PC-3 (cell line): ENCODE measurements at regions not wholly inside any gene's neighbourhood (a gene's known extent, or its start where the extent isn't known, plus 50 kb on each side); places are given as distances from the start of the nearest gene placed in this dataset.

Experiments
- EZH2 ChIP-seq: fragments of 300-600 bp; sonication (generic); IDR thresholded peaks from one replicate; pipeline ENCODE4 v1.6.1; 2017; ENCODE audit warnings: antibody characterized with exemption, mild to moderate bottlenecking, low read length; ENCODE audit not compliant: unreplicated experiment
- TF ChIP-seq, protein P1 (sequence below): fragments of 300-600 bp; sonication (generic); conservative IDR thresholded peaks from 2 replicates; pipeline ENCODE4 v1.5.1; 2017; ENCODE audit warnings: antibody characterized with exemption, low read depth, mild to moderate bottlenecking, low read length

DNA sequence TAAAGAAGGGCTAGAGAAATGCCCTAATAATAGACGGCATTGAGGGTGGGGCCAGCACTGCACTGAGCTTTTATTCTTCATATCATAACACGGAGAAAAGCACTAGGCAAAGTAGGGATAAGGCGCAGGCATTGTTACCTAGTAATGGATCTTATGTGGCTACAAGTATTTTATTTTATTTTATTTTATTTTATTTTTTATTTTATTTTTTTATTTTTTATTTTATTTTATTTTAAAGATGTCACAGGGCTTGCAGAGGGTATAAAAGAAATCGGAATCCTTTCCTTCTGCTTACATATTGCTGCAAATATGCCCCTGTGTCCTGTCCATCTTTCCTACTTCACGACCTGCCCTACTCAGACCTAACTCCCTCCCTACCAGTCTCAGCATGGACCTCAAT is 452.0 kb upstream of the KIRREL3 start:
- TF ChIP-seq, protein P1, sequence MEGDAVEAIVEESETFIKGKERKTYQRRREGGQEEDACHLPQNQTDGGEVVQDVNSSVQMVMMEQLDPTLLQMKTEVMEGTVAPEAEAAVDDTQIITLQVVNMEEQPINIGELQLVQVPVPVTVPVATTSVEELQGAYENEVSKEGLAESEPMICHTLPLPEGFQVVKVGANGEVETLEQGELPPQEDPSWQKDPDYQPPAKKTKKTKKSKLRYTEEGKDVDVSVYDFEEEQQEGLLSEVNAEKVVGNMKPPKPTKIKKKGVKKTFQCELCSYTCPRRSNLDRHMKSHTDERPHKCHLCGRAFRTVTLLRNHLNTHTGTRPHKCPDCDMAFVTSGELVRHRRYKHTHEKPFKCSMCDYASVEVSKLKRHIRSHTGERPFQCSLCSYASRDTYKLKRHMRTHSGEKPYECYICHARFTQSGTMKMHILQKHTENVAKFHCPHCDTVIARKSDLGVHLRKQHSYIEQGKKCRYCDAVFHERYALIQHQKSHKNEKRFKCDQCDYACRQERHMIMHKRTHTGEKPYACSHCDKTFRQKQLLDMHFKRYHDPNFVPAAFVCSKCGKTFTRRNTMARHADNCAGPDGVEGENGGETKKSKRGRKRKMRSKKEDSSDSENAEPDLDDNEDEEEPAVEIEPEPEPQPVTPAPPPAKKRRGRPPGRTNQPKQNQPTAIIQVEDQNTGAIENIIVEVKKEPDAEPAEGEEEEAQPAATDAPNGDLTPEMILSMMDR, result no peak
- no peak for TF ChIP-seq EZH2
